ENCODE measurements at regions not wholly inside any gene's neighbourhood (a gene's known extent, or its start where the extent isn't known, plus 50 kb on each side); places are given as distances from the start of the nearest gene placed in this dataset.
"Not testable (repeated sequence)": the region's sequence is repeated elsewhere in the genome, so short reads cannot be mapped to it uniquely, and the experiment has no call there.

- no peak overlapping the region for H3K4me2 ChIP-seq (ENCODE audit: control insufficient read depth, extremely low read depth, insufficient read depth, low read depth, low read length)
- no peak for FAIRE-seq
- H3K79me2 ChIP-seq (ENCODE audit: control insufficient read depth, insufficient read depth, low read length) = no peaks in the 10 kb centered on the region
- no peaks in the 10 kb centered on the region for H3K9me3 ChIP-seq (ENCODE audit: control insufficient read depth, low read depth, low read length)
- no peaks in the 10 kb centered on the region for H3K4me1 ChIP-seq (ENCODE audit: control insufficient read depth, extremely low read depth, insufficient read depth, low read length)
- H3K27me3 ChIP-seq (ENCODE audit: control insufficient read depth, extremely low read depth, insufficient read depth, low read length) = no peaks in the 10 kb centered on the region
- H3K27ac ChIP-seq (ENCODE audit: control insufficient read depth, insufficient read depth, low read length) = no peak overlapping the region
- H3K36me3 ChIP-seq (ENCODE audit: control insufficient read depth in 2 of 2, extremely low read depth in 1 of 2, insufficient read depth in 2 of 2, low read length in 2 of 2) = no peaks in the 10 kb centered on the region
- H3K9me1 ChIP-seq (ENCODE audit: control insufficient read depth, extremely low read depth, insufficient read depth, low read length) = no peaks in the 10 kb centered on the region
- no peak overlapping the region for H3K9ac ChIP-seq (ENCODE audit: control insufficient read depth, extremely low read depth, insufficient read depth, low read length)
- H2AFZ ChIP-seq (ENCODE audit: control insufficient read depth, low read length) = peak overlapping the region; percentile 12
- no peaks in the 10 kb centered on the region for H4K20me1 ChIP-seq (ENCODE audit: control insufficient read depth, extremely low read depth, insufficient read depth, low read length)
- TF ChIP-seq CTCF (optimal IDR thresholded peaks at IDR 0.05 in 1 of 3, IDR thresholded peaks at IDR 0.05 in 1 of 3, conservative IDR thresholded peaks at IDR 0.05 in 1 of 3; ENCODE audit: extremely low read depth in 1 of 3, insufficient read depth in 2 of 3, low read length in 3 of 3) = no peak
- no peak for TF ChIP-seq EZH2 (IDR thresholded peaks at IDR 0.05; ENCODE audit: low read length)
- H3K4me3 ChIP-seq (ENCODE audit: control insufficient read depth in 2 of 3, extremely low read depth in 1 of 3, insufficient read depth in 2 of 3, low read depth in 1 of 3, low read length in 3 of 3) = no peak overlapping the region
- dilution Hi-C loops (cut with MboI; ENCODE audit: extremely low pct_ligation_motif_present, low sequenced_read_pairs) = no loop called here
- no peak for DNase-seq (ENCODE audit: low read depth, low spot score)
Measured at GRCh38 chr4:124167602-124168001, 544.9 kb downstream of the ANKRD50 start.

GRCh38 chr4:124169524-124169923, 543.0 kb downstream of the ANKRD50 start:
- H3K9me3 ChIP-seq (ENCODE audit: control insufficient read depth, low read depth, low read length); FAIRE-seq; H3K36me3 ChIP-seq (ENCODE audit: control insufficient read depth in 2 of 2, extremely low read depth in 1 of 2, insufficient read depth in 2 of 2, low read length in 2 of 2); H3K9me1 ChIP-seq (ENCODE audit: control insufficient read depth, extremely low read depth, insufficient read depth, low read length); H3K4me2 ChIP-seq (ENCODE audit: control insufficient read depth, extremely low read depth, insufficient read depth, low read depth, low read length); H3K27ac ChIP-seq (ENCODE audit: control insufficient read depth, insufficient read depth, low read length); H3K9ac ChIP-seq (ENCODE audit: control insufficient read depth, extremely low read depth, insufficient read depth, low read length); H3K27me3 ChIP-seq (ENCODE audit: control insufficient read depth, extremely low read depth, insufficient read depth, low read length); H2AFZ ChIP-seq (ENCODE audit: control insufficient read depth, low read length); H4K20me1 ChIP-seq (ENCODE audit: control insufficient read depth, extremely low read depth, insufficient read depth, low read length); DNase-seq (ENCODE audit: low read depth, low spot score); H3K4me1 ChIP-seq (ENCODE audit: control insufficient read depth, extremely low read depth, insufficient read depth, low read length); H3K79me2 ChIP-seq (ENCODE audit: control insufficient read depth, insufficient read depth, low read length); H3K4me3 ChIP-seq (ENCODE audit: control insufficient read depth in 2 of 3, extremely low read depth in 1 of 3, insufficient read depth in 2 of 3, low read depth in 1 of 3, low read length in 3 of 3); dilution Hi-C loops (cut with MboI; ENCODE audit: extremely low pct_ligation_motif_present, low sequenced_read_pairs): not testable (repeated sequence)

- no peaks in the 10 kb centered on the region for H3K27me3 ChIP-seq (ENCODE audit: control insufficient read depth, extremely low read depth, insufficient read depth, low read length)
- TF ChIP-seq CTCF (optimal IDR thresholded peaks at IDR 0.05 in 1 of 3, IDR thresholded peaks at IDR 0.05 in 1 of 3, conservative IDR thresholded peaks at IDR 0.05 in 1 of 3; ENCODE audit: extremely low read depth in 1 of 3, insufficient read depth in 2 of 3, low read length in 3 of 3) (no peak), EZH2 (IDR thresholded peaks at IDR 0.05; ENCODE audit: low read length) (no peak)
- no peak overlapping the region for H3K27ac ChIP-seq (ENCODE audit: control insufficient read depth, insufficient read depth, low read length)
- no peak overlapping the region for H3K4me2 ChIP-seq (ENCODE audit: control insufficient read depth, extremely low read depth, insufficient read depth, low read depth, low read length)
- no peak for FAIRE-seq
- H3K4me3 ChIP-seq (ENCODE audit: control insufficient read depth in 2 of 3, extremely low read depth in 1 of 3, insufficient read depth in 2 of 3, low read depth in 1 of 3, low read length in 3 of 3) = no peak overlapping the region
- H3K79me2 ChIP-seq (ENCODE audit: control insufficient read depth, insufficient read depth, low read length) = no peaks in the 10 kb centered on the region
- H3K9me3 ChIP-seq (ENCODE audit: control insufficient read depth, low read depth, low read length) = no peaks in the 10 kb centered on the region
- no peaks in the 10 kb centered on the region for H3K36me3 ChIP-seq (ENCODE audit: control insufficient read depth in 2 of 2, extremely low read depth in 1 of 2, insufficient read depth in 2 of 2, low read length in 2 of 2)
- no peak for DNase-seq (ENCODE audit: low read depth, low spot score)
- no peak overlapping the region for H2AFZ ChIP-seq (ENCODE audit: control insufficient read depth, low read length)
- no peak overlapping the region for H3K9ac ChIP-seq (ENCODE audit: control insufficient read depth, extremely low read depth, insufficient read depth, low read length)
- H3K4me1 ChIP-seq (ENCODE audit: control insufficient read depth, extremely low read depth, insufficient read depth, low read length) = peaks cover 12% of the 10 kb centered on the region
- H4K20me1 ChIP-seq (ENCODE audit: control insufficient read depth, extremely low read depth, insufficient read depth, low read length) = no peaks in the 10 kb centered on the region
- dilution Hi-C loops (cut with MboI; ENCODE audit: extremely low pct_ligation_motif_present, low sequenced_read_pairs) = no loop called here
- no peaks in the 10 kb centered on the region for H3K9me1 ChIP-seq (ENCODE audit: control insufficient read depth, extremely low read depth, insufficient read depth, low read length)
Measured at GRCh38 chr4:124173912-124174311, 538.6 kb downstream of the ANKRD50 start.
